ENCODE measurements at regions not wholly inside any gene's neighbourhood (a gene's known extent, or its start where the extent isn't known, plus 50 kb on each side); places are given as distances from the start of the nearest gene placed in this dataset.

GRCh38 chr1:183734543-183735036 lies 70.3 kb upstream of the RGL1 start:
- no peak for TF ChIP-seq CTCF (IDR thresholded peaks at IDR 0.05)
- TF ChIP-seq POLR2A (IDR thresholded peaks at IDR 0.05), result no peak

Measured in thyroid gland (tissue), 4 donors.